Prostate gland (tissue), 2 donors: ENCODE measurements at regions not wholly inside any gene's neighbourhood (a gene's known extent, or its start where the extent isn't known, plus 50 kb on each side); places are given as distances from the start of the nearest gene placed in this dataset.

Experiments
- DNase-seq: peaks from one replicate; pipeline ENCODE4 v3.0.0-alpha.2; 2019; ENCODE audit warnings: low spot score
- H3K27ac ChIP-seq, 2 donors: fragments of 200-600 bp; sonication (generic); 2 replicates each; pipeline ENCODE4 v1.5.1; 2017 to 2019
- H3K27me3 ChIP-seq: fragments of 200-600 bp; sonication (generic); replicated peaks from 2 replicates; pipeline ENCODE4 v1.5.1; 2019; ENCODE audit not compliant: insufficient read depth
- H3K36me3 ChIP-seq, 2 donors: fragments of 200-600 bp; sonication (generic); 1 replicate in 1 of 2; 2 replicates in 1 of 2; pipeline versions ENCODE4 v1.5.1 to v1.8.1; 2017 to 2019
- H3K4me1 ChIP-seq: fragments of 200-600 bp; sonication (generic); replicated peaks from 2 replicates; pipeline ENCODE4 v1.5.1; 2019
- H3K4me3 ChIP-seq, 2 donors: fragments of 200-600 bp; sonication (generic); 2 replicates each; pipeline ENCODE4 v1.5.1; 2017 to 2019
- H3K9me3 ChIP-seq: fragments of 200-600 bp; sonication (generic); 2 replicates; pipeline ENCODE4 v1.5.1; 2017
- POLR2A ChIP-seq: fragments of 450-650 bp; IDR thresholded peaks from one replicate; pipeline ENCODE4 v1.6.1; 2016; ENCODE audit warnings: antibody characterized with exemption, mild to moderate bottlenecking
- POLR2AphosphoS5 ChIP-seq: sonication (generic); formaldehyde crosslinking; IDR thresholded peaks from one replicate; pipeline ENCODE4 v1.6.1; 2017; ENCODE audit warnings: antibody characterized with exemption
- WGBS: methylation state at CpG from one replicate; pipeline ENCODE4 v1.1.5; 2018; 5-methylcytosine and 5-hydroxymethylcytosine counted together
- intact Hi-C: fragments of 100-400 bp; cut with DNase I; formaldehyde crosslinking; loops from one replicate; pipeline ENCODE4 v1.14.2; 2022
- TF ChIP-seq, protein P1 (sequence below), 4 experiments: fragments of 200-600 bp in 2 of 4; fragments of 450-650 bp in 2 of 4; sonication (generic) in 2 of 4; IDR thresholded peaks; 1 replicate in 3 of 4; 2 replicates in 1 of 4; pipeline ENCODE4 v1.5.1; 2016 to 2019; ENCODE audit warnings: antibody characterized with exemption in 4 of 4, mild to moderate bottlenecking in 2 of 4, moderate library complexity in 2 of 4

DNA sequence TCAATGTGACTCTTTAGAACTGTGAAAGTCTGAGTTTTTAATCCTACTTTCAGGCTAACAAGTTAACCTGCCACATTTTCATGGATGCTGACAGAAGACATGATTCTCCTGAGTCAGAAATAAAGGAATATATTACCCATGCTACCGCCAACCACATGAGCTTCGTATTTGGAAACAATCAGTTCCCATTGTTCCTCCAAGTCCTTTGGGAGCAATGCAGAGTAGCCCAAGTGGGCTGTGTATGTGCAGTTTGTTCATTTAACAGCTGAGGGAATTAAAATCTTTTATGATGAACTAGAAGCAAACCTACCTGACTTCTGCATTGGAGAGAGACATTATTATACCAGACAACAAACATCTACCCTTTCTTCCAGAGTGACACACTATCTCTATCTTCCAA, 169.3 kb upstream of the BET1 start:
- intact Hi-C loops, result no loop called here
- whole genome bisulfite sequencing, result 72% methylated on average over 2 of the region's 2 CpGs
- TF ChIP-seq POLR2A, result no peak
- TF ChIP-seq POLR2AphosphoS5, result no peak
- TF ChIP-seq, protein P1, sequence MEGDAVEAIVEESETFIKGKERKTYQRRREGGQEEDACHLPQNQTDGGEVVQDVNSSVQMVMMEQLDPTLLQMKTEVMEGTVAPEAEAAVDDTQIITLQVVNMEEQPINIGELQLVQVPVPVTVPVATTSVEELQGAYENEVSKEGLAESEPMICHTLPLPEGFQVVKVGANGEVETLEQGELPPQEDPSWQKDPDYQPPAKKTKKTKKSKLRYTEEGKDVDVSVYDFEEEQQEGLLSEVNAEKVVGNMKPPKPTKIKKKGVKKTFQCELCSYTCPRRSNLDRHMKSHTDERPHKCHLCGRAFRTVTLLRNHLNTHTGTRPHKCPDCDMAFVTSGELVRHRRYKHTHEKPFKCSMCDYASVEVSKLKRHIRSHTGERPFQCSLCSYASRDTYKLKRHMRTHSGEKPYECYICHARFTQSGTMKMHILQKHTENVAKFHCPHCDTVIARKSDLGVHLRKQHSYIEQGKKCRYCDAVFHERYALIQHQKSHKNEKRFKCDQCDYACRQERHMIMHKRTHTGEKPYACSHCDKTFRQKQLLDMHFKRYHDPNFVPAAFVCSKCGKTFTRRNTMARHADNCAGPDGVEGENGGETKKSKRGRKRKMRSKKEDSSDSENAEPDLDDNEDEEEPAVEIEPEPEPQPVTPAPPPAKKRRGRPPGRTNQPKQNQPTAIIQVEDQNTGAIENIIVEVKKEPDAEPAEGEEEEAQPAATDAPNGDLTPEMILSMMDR (IDR thresholded peaks at IDR 0.05), result no peak
- Histone ChIP-seq H3K27ac (no peak overlapping the region), H3K4me3 (no peak overlapping the region), H3K4me1 (no peaks in the 10 kb centered on the region), H3K27me3 (no peaks in the 10 kb centered on the region), H3K36me3 (no peaks in the 10 kb centered on the region), H3K9me3 (no peaks in the 10 kb centered on the region)
- DNase-seq, result no peak

DNA sequence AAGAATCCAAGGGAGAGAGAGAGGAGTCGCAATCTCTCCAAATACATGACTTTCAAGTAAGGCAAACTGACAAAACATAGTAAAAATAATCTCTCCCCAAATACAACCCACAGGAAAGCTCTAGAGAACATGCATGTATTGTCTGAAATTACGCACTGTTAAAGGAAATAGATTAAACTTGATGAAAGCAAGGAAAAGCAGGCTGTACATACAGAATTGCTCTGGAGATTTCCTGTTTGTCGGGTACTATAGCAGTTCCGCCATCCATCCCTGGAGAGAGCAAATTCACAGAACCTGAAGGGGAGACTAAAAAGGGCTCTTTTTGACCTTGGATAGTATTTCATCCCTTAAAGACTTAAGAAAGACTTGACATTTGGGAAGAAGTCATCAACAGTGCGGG, 170.2 kb upstream of the BET1 start:
- TF ChIP-seq POLR2A, result no peak
- TF ChIP-seq, protein P1 (IDR thresholded peaks at IDR 0.05), result no peak
- no peak for TF ChIP-seq POLR2AphosphoS5
- Histone ChIP-seq H3K27me3 (no peaks in the 10 kb centered on the region), H3K4me3 (no peak overlapping the region), H3K4me1 (no peaks in the 10 kb centered on the region), H3K36me3 (no peaks in the 10 kb centered on the region), H3K9me3 (no peaks in the 10 kb centered on the region), H3K27ac (no peak overlapping the region)
- WGBS, result 79% methylated on average over 5 of the region's 5 CpGs
- no peak for DNase-seq
- intact Hi-C loops, result no loop called here

DNA sequence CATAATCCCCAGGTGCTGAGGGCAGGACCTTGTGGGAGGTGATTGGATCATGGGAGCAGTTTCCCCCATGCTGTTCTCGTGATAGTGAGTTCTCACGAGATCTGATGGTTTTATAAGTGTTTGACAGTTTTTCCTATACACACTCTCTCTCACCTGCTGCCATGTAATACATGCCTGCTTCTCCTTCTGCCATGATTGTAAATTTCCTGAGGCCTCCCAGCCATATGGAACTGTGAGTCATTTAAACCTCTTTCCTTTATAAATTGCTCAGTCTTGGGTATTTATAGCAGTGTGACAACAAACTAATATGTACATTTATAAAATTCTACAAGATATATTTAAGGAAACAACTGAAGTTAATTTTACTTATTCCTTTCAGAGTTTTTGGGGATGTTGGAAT, 170.8 kb upstream of the BET1 start:
- DNase-seq, result no peak
- Histone ChIP-seq H3K9me3 (no peaks in the 10 kb centered on the region), H3K4me3 (no peak overlapping the region), H3K27ac (no peak overlapping the region), H3K4me1 (no peaks in the 10 kb centered on the region), H3K36me3 (no peaks in the 10 kb centered on the region), H3K27me3 (no peaks in the 10 kb centered on the region)
- intact Hi-C loops, result no loop called here
- 51% methylated on average over 2 of the region's 2 CpGs for WGBS
- TF ChIP-seq POLR2A (no peak), POLR2AphosphoS5 (no peak)
- TF ChIP-seq, protein P1 (IDR thresholded peaks at IDR 0.05), result no peak

DNA sequence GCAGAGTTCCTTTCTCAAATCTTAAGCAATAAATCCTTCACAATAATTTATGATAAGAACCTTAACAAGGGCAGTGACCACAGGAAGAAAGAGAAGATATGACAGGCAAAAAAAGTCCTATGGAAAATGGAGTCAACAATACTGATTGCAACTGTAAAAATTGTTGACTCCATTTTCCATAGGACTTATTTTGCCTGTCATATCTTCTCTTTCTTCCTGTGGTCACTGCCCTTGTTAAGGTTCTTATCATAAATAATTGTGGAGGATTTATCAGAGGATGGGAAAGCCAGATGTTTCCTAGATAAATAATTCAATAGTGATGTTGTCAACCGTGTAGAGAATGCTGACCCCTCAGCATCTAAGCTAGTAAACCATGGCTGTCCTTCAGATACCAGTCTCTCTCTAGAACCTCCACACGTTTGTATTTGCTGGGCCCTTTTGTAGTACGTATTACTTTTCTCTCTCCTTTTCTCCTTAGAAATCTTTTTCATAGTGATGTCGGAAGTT, 172.6 kb upstream of the BET1 start:
- Histone ChIP-seq H3K4me1 (no peaks in the 10 kb centered on the region), H3K27ac (no peak overlapping the region), H3K4me3 (no peak overlapping the region), H3K9me3 (no peaks in the 10 kb centered on the region), H3K36me3 (no peaks in the 10 kb centered on the region), H3K27me3 (no peaks in the 10 kb centered on the region)
- DNase-seq, result no peak
- TF ChIP-seq POLR2AphosphoS5 (no peak), POLR2A (no peak)
- TF ChIP-seq, protein P1 (IDR thresholded peaks at IDR 0.05), result no peak
- WGBS, result 76% methylated on average over 4 of the region's 4 CpGs
- intact Hi-C loops, result no loop called here

DNA sequence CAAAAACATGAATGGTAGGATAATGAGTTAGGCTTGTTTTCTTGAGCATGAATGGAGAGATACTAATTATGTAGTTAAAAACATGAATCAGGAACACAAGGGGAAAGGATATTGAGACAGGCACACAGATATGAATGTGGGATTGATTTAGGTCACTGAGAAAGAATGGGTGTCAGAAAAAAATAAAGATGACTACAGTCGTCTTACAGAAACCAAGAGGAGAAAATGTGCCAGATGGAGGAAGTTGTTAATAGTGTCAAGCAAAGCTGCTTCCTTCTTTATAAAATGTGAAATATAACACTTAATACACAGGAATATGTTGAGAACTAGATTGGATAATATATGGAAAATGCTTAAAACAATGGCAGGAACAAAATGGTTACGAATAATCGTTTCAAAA, 173.3 kb upstream of the BET1 start:
- H3K27ac ChIP-seq, result no peak overlapping the region
- no peaks in the 10 kb centered on the region for H3K27me3 ChIP-seq
- 71% methylated on average over 3 of the region's 3 CpGs for WGBS
- H3K4me1 ChIP-seq, result no peaks in the 10 kb centered on the region
- DNase-seq, result no peak
- no peaks in the 10 kb centered on the region for H3K9me3 ChIP-seq
- intact Hi-C loops, result no loop called here
- no peak overlapping the region for H3K4me3 ChIP-seq
- TF ChIP-seq POLR2AphosphoS5 (no peak), POLR2A (no peak)
- TF ChIP-seq, protein P1 (IDR thresholded peaks at IDR 0.05), result no peak
- H3K36me3 ChIP-seq, result no peaks in the 10 kb centered on the region
